Caco-2 (cell line): ENCODE measurements at regions not wholly inside any gene's neighbourhood (a gene's known extent, or its start where the extent isn't known, plus 50 kb on each side); places are given as distances from the start of the nearest gene placed in this dataset.

ENCODE experiments used
- BruUV-seq: library from RNA; stranded (reverse); fragments of 400-500 nt; replicated peaks from 2 replicates; lab custom pipeline; 2021; lab: Mats Ljungman, UMichigan
- CTCF ChIA-PET: fragments of 300-600 bp; sonication (Branson Sonifier 250); formaldehyde crosslinking; loops from one replicate; lab custom pipeline; 2022; ENCODE audit warnings: antibody characterized with exemption; lab: Charles Lee
- POLR2A ChIA-PET: fragments of 300-600 bp; sonication (Branson Sonifier 250); formaldehyde crosslinking; loops from one replicate; lab custom pipeline; 2022; ENCODE audit warnings: antibody characterized with exemption; lab: Charles Lee
- DNase-seq, 2 experiments: peaks; one replicate each; pipeline versions ENCODE4 v3.0.0 to v3.0.0-alpha.2; 2020 to 2022
- H3K27me3 ChIP-seq: replicated peaks from 2 replicates; pipeline ENCODE4 v1.6.0; 2011; ENCODE audit warnings: low read length; ENCODE audit not compliant: control insufficient read depth, insufficient read depth
- H3K36me3 ChIP-seq: 2 replicates; pipeline ENCODE4 v1.5.1; 2011; ENCODE audit warnings: low read length; ENCODE audit not compliant: control insufficient read depth, insufficient read depth
- H3K4me1 ChIP-seq: fragments of 250-450 bp; sonication (Bioruptor Pico); 2 replicates; pipeline ENCODE4 v1.5.1; 2020; ENCODE audit warnings: mild to moderate bottlenecking
- H3K4me3 ChIP-seq: 2 replicates; pipeline ENCODE4 v1.5.1; 2011; ENCODE audit warnings: low read depth, mild to moderate bottlenecking, control low read depth, low read length
- H3K9me3 ChIP-seq: fragments of 250-450 bp; sonication (Bioruptor Pico); 2 replicates; pipeline ENCODE4 v1.5.1; 2020; ENCODE audit warnings: mild to moderate bottlenecking, moderate library complexity
- H3K27ac Mint-ChIP-seq: one replicate; pipeline ENCODE4 v1.8.0; 2022; ENCODE audit warnings: mixed read lengths; ENCODE audit not compliant: unreplicated experiment
- H3K27me3 Mint-ChIP-seq: one replicate; pipeline ENCODE4 v1.8.0; 2022; ENCODE audit warnings: mixed read lengths; ENCODE audit not compliant: insufficient read depth, unreplicated experiment
- H3K36me3 Mint-ChIP-seq: one replicate; pipeline ENCODE4 v1.8.0; 2022; ENCODE audit warnings: mild to moderate bottlenecking, mixed read lengths; ENCODE audit not compliant: insufficient read depth, unreplicated experiment
- H3K4me1 Mint-ChIP-seq: one replicate; pipeline ENCODE4 v1.8.0; 2022; ENCODE audit warnings: low read depth, mixed read lengths; ENCODE audit not compliant: unreplicated experiment
- H3K4me3 Mint-ChIP-seq: one replicate; pipeline ENCODE4 v1.8.0; 2022; ENCODE audit warnings: mild to moderate bottlenecking, moderate library complexity, mixed read lengths; ENCODE audit not compliant: unreplicated experiment
- H3K9me3 Mint-ChIP-seq: one replicate; pipeline ENCODE4 v1.8.0; 2022; ENCODE audit warnings: mixed read lengths; ENCODE audit not compliant: unreplicated experiment
- intact Hi-C: fragments of 100-400 bp; cut with micrococcal nuclease; formaldehyde crosslinking; loops from one replicate; pipeline ENCODE4 v1.10.0; 2022; ENCODE audit not compliant: unreplicated experiment
- TF ChIP-seq, protein P1 (sequence below), 2 experiments: fragments of 200-600 bp in 1 of 2; IDR thresholded peaks; 1 replicate in 1 of 2; 2 replicates in 1 of 2; pipeline versions ENCODE4 v1.5.1 to v1.8.0; 2011 to 2022; ENCODE audit warnings: antibody characterized with exemption in 1 of 2, control low read depth in 1 of 2, inconsistent platforms in 1 of 2, low read depth in 1 of 2, low read length in 1 of 2, mild to moderate bottlenecking in 1 of 2, moderate library complexity in 1 of 2; ENCODE audit not compliant: insufficient read depth in 1 of 2, severe bottlenecking in 1 of 2, unreplicated experiment in 1 of 2

- CTCF ChIA-PET, result no interaction called here
- Histone ChIP-seq H3K36me3 (no peaks in the 10 kb centered on the region), H3K9me3 (peaks cover 10% of the 10 kb centered on the region), H3K4me1 (no peaks in the 10 kb centered on the region), H3K27me3 (no peaks in the 10 kb centered on the region), H3K4me3 (no peak overlapping the region)
- no peak for DNase-seq
- Mint-ChIP-seq H3K27me3 (peaks cover 7% of the 10 kb centered on the region), H3K36me3 (no peaks in the 10 kb centered on the region), H3K4me1 (no peaks in the 10 kb centered on the region), H3K4me3 (no peak overlapping the region), H3K27ac (no peak overlapping the region), H3K9me3 (peaks cover 29% of the 10 kb centered on the region)
- intact Hi-C loops, result no loop called here
- POLR2A ChIA-PET, result no interaction called here
- BruUV-seq, result no TSS peak
- TF ChIP-seq, protein P1, sequence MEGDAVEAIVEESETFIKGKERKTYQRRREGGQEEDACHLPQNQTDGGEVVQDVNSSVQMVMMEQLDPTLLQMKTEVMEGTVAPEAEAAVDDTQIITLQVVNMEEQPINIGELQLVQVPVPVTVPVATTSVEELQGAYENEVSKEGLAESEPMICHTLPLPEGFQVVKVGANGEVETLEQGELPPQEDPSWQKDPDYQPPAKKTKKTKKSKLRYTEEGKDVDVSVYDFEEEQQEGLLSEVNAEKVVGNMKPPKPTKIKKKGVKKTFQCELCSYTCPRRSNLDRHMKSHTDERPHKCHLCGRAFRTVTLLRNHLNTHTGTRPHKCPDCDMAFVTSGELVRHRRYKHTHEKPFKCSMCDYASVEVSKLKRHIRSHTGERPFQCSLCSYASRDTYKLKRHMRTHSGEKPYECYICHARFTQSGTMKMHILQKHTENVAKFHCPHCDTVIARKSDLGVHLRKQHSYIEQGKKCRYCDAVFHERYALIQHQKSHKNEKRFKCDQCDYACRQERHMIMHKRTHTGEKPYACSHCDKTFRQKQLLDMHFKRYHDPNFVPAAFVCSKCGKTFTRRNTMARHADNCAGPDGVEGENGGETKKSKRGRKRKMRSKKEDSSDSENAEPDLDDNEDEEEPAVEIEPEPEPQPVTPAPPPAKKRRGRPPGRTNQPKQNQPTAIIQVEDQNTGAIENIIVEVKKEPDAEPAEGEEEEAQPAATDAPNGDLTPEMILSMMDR (IDR thresholded peaks at IDR 0.05; ENCODE audit: insufficient read depth in 1 of 2, low read depth in 1 of 2, low read length in 1 of 2, severe bottlenecking in 1 of 2, unreplicated experiment in 1 of 2), result no peak
These were observed 203.0 kb downstream of the ICE1 start for GRCh38 chr5:5625491-5625890.

DNA sequence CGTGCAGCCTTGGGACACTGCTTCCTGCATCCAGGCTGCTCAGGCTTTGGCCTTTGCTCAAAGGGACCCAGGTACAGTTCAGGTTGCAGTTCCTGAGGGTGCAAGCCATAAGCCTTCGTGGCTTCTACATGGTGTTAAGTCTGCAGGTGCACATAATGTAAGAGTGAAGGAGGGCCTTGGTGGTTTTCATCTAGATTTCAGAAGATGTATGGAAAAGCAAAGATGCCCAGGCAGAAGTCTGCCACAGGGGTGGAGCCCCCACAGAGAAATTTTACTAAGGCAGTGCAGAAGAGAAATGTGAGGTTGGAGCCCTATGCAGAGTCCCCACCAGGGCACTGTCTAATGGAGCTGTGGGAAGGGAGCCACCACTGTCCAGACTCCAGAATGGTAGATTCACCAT, 200.9 kb downstream of the ICE1 start:
- Mint-ChIP-seq H3K4me3 (no peak overlapping the region), H3K36me3 (no peaks in the 10 kb centered on the region), H3K9me3 (peaks cover 29% of the 10 kb centered on the region), H3K27me3 (peaks cover 3% of the 10 kb centered on the region), H3K27ac (no peak overlapping the region), H3K4me1 (no peaks in the 10 kb centered on the region)
- intact Hi-C loops, result no loop called here
- Histone ChIP-seq H3K9me3 (peaks cover 10% of the 10 kb centered on the region), H3K4me3 (no peak overlapping the region), H3K4me1 (no peaks in the 10 kb centered on the region), H3K36me3 (no peaks in the 10 kb centered on the region), H3K27me3 (no peaks in the 10 kb centered on the region)
- CTCF ChIA-PET, result no interaction called here
- POLR2A ChIA-PET, result no interaction called here
- no peak for DNase-seq
- TF ChIP-seq, protein P1 (IDR thresholded peaks at IDR 0.05; ENCODE audit: insufficient read depth in 1 of 2, low read depth in 1 of 2, low read length in 1 of 2, severe bottlenecking in 1 of 2, unreplicated experiment in 1 of 2), result no peak
- BruUV-seq, result no TSS peak

GRCh38 chr5:5622806-5623205, 200.3 kb downstream of the ICE1 start:
- Histone ChIP-seq H3K4me1 (no peaks in the 10 kb centered on the region), H3K36me3 (no peaks in the 10 kb centered on the region), H3K9me3 (peaks cover 10% of the 10 kb centered on the region), H3K27me3 (no peaks in the 10 kb centered on the region), H3K4me3 (no peak overlapping the region)
- Mint-ChIP-seq H3K4me1 (no peaks in the 10 kb centered on the region), H3K27ac (no peak overlapping the region), H3K9me3 (peaks cover 29% of the 10 kb centered on the region), H3K36me3 (no peaks in the 10 kb centered on the region), H3K27me3 (peaks cover 3% of the 10 kb centered on the region), H3K4me3 (no peak overlapping the region)
- no TSS peak for BruUV-seq
- intact Hi-C loops, result no loop called here
- ChIA-PET CTCF (no interaction called here), POLR2A (no interaction called here)
- TF ChIP-seq, protein P1 (IDR thresholded peaks at IDR 0.05; ENCODE audit: insufficient read depth in 1 of 2, low read depth in 1 of 2, low read length in 1 of 2, severe bottlenecking in 1 of 2, unreplicated experiment in 1 of 2), result no peak
- no peak for DNase-seq
